ENCODE measurements at regions not wholly inside any gene's neighbourhood (a gene's known extent, or its start where the extent isn't known, plus 50 kb on each side); places are given as distances from the start of the nearest gene placed in this dataset.
A peak's percentile ranks its signal among the peaks of the same experiment; 100 is the strongest.
"Not testable (repeated sequence)": the region's sequence is repeated elsewhere in the genome, so short reads cannot be mapped to it uniquely, and the experiment has no call there.

GRCh38 chr12:58719161-58719560 is 201.1 kb downstream of the LRIG3 start:
- DNase-seq (ENCODE audit: low read depth in 2 of 2), result no peak

- no peak for DNase-seq (ENCODE audit: low read depth in 2 of 2)
Observed at GRCh38 chr12:58720421-58720820, 199.9 kb downstream of the LRIG3 start.

GRCh38 chr12:58725400-58726105 is 194.8 kb downstream of the LRIG3 start:
- DNase-seq (ENCODE audit: low read depth in 2 of 2), result no peak

GRCh38 chr12:58727521-58727920 is 192.8 kb downstream of the LRIG3 start:
- no peak for DNase-seq (ENCODE audit: low read depth in 2 of 2)

- no peak for DNase-seq (ENCODE audit: low read depth in 2 of 2)
Observed at GRCh38 chr12:58728397-58728796, 191.9 kb downstream of the LRIG3 start.

GRCh38 chr12:58731096-58731495 is 189.2 kb downstream of the LRIG3 start:
- no peak for DNase-seq (ENCODE audit: low read depth in 2 of 2)

- no peak for DNase-seq (ENCODE audit: low read depth in 2 of 2)
Observed at GRCh38 chr12:58732894-58733293, 187.4 kb downstream of the LRIG3 start.

GRCh38 chr12:58741226-58741625 is 179.1 kb downstream of the LRIG3 start:
- DNase-seq (ENCODE audit: low read depth in 2 of 2), result no peak

- DNase-seq (ENCODE audit: low read depth in 2 of 2), result no peak
Observed at GRCh38 chr12:58745348-58746125, 174.8 kb downstream of the LRIG3 start.

- DNase-seq (ENCODE audit: low read depth in 2 of 2), result no peak
Observed at GRCh38 chr12:58747533-58747932, 172.8 kb downstream of the LRIG3 start.

- DNase-seq (ENCODE audit: low read depth in 2 of 2), result peak; percentile 88 to 91
Observed at GRCh38 chr12:58750484-58750883, 169.8 kb downstream of the LRIG3 start.

- DNase-seq (ENCODE audit: low read depth in 2 of 2), result peak; percentile 67 to 69
Observed at GRCh38 chr12:58757422-58757821, 162.9 kb downstream of the LRIG3 start.

- not testable (repeated sequence) for DNase-seq (ENCODE audit: low read depth in 2 of 2)
Observed at GRCh38 chr12:58759745-58760144, 160.6 kb downstream of the LRIG3 start.

- no peak for DNase-seq (ENCODE audit: low read depth in 2 of 2)
Observed at GRCh38 chr12:58761308-58761707, 159.0 kb downstream of the LRIG3 start.

- DNase-seq (ENCODE audit: low read depth in 2 of 2), result peak; percentile 36 to 54
Observed at GRCh38 chr12:58764100-58764953, 156.0 kb downstream of the LRIG3 start.

GRCh38 chr12:58765076-58765475 is 155.2 kb downstream of the LRIG3 start:
- no peak for DNase-seq (ENCODE audit: low read depth in 2 of 2)

- DNase-seq (ENCODE audit: low read depth in 2 of 2), result no peak
Observed at GRCh38 chr12:58765653-58766512, 154.4 kb downstream of the LRIG3 start.

- DNase-seq (ENCODE audit: low read depth in 2 of 2), result peak; percentile 35 to 37
Observed at GRCh38 chr12:58766513-58766870, 153.8 kb downstream of the LRIG3 start.

GRCh38 chr12:58767496-58767895 is 152.8 kb downstream of the LRIG3 start:
- no peak for DNase-seq (ENCODE audit: low read depth in 2 of 2)

- DNase-seq (ENCODE audit: low read depth in 2 of 2), result no peak
Observed at GRCh38 chr12:58773986-58774385, 146.3 kb downstream of the LRIG3 start.

- DNase-seq (ENCODE audit: low read depth in 2 of 2), result no peak
Observed at GRCh38 chr12:58774731-58775130, 145.6 kb downstream of the LRIG3 start.

Data from fibroblast of skin of left biceps (primary cell).